GM21515 (cell line): ENCODE measurements at regions not wholly inside any gene's neighbourhood (a gene's known extent, or its start where the extent isn't known, plus 50 kb on each side); places are given as distances from the start of the nearest gene placed in this dataset.
"Not testable (repeated sequence)": the region's sequence is repeated elsewhere in the genome, so short reads cannot be mapped to it uniquely, and the experiment has no call there.

ENCODE experiments used
- ATAC-seq: cut with Tn5 transposase; IDR thresholded peaks from one replicate; pipeline ENCODE4 v1.9.1; 2021; ENCODE audit not compliant: unreplicated experiment

DNA sequence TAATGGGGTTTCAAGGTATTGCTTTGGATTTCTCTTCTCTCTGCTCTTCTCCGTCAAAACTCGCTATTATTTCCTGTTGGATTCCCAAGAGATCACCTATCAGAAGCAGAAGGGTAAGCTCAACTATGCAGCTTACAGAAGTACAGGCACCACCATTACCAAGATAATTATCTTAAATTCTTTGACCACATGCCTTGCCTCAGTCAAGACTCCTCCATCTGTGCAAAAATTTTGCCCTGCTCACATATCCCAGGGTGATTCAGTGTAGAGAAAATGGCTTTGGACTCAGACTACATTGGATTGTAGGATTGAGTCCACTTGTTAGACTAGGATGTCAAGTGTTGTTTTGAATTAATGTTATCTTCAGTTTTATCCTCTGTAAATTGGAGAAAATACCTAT lies 698.7 kb downstream of the TDRD15 start:
- ATAC-seq, result no peak

DNA sequence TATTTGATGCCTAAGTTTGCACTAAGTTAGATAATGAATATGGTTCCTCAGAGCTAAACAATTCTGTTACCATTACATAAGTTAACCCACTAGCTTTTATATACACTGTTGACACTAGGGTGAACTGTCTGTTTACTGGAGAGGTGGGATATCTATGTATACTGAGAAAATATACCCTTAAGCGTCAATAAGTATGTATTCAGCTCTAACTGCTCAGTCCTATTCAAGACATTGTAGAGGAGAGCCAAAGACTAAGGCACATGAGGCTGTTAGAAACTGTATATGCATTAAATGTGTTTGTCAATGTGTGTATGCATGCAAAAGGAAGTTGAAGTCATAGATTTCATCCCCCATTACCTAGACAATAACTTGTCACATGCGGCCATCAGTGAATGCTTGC lies 710.0 kb downstream of the TDRD15 start:
- ATAC-seq, result no peak

DNA sequence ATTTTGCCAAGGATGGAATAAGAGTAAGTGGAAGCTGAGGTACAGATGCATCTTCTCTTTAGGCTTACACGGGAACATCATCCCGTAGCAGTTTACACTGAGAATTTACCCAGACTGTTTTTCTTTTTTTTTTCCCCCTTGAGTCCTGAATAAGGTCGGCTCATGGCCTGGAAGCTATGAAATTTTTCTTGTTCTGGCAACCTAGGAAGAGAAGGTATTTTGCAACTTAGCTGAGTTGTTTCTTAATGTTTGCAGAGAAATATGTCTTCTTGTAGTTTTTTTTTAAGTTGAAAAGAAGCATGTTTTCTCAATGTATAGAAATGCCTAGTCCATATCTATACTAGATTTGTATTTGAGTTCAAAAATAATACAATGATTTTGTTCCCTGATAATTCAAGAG lies 712.5 kb downstream of the TDRD15 start:
- ATAC-seq, result no peak

DNA sequence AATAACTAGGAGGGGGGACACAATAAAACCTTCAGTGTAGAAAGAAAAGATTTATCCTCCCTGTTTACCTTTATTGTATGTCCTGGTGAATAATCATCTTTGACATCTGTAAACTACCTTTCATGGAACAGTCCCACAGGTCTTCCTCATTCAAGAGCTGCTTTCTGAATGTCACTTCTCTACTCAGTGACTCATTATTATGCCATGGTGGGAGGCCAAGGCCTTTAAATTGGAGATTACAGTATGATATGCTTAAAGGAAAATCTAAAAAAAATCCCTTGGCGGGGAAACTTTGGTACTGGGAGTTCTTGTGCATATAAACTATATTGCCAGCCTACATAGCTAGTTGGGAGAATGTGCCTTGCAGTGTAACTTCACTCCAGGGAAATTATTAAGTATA lies 713.0 kb downstream of the TDRD15 start:
- ATAC-seq, result no peak

DNA sequence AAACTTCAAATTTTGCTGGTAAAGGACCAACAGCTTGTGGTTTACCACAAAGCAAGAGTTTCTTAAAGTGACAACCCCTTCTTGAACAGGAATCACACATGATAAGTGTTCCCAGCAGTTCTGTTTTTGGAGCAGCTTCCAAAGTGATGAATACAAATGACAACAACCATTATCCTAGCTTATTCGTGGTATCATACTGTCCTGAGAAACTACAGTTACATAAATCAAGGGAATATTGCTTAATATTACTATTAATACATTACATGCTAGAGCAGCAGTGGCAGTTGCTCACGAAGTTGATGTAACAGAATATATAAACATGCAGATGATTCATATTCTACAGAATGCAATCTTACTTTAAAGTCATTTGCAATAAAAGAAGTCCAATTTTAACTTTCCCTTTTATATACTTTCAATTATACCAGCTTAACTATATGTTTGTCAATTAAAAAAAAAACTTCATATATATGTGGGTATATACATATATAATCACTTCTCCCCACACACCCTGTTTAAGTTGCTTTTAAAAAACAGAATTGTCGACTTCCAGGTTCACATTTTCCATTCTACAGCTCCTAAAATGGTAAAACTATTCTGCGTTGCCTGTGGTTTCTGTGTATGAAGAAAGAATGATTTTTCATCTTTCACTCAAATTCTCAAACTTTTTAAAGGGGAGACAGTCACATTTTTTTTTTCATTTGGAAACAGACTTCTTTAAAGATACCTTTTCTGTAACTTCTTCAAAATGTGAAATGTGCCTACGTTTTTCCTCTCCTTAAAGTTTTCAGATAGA lies 713.6 kb downstream of the TDRD15 start:
- ATAC-seq, result no peak

DNA sequence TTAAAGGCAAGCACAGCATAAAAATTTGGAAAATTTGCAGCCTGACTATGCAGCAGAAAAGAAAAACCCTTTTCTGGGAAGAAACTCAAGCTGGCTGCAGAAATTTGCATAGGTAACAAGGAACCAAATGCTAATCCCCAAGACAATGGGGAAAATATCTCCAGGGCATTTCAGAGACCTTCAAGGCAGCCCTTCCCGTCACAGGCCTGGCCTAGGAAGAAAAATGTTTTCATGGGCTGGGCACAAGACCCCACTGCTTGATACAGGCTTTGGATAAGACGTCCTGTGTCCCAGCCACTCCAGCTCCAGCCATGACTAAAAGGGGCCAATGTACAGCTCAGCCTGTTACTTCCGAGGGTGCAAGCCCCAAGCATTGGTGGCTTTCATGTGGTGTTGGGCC lies 717.6 kb downstream of the TDRD15 start:
- no peak for ATAC-seq

DNA sequence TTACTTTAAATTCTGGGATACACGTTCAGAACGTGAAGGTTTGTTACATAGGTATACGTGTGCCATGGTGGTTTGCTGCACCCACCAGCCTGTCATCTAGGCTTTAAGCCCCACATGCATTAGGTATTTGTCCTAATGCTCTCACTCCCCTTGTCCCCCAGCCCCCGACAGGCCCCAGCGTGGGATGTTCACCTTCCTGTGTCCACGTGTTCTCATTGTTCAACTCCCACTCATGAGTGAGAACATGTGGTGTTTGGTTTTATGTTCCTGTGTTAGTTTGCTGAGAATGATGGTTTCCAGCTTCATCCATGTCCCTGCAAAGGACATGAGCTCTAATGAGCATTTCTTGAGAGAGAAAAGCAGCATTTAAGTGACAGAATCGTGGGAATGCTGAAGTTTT lies 726.6 kb downstream of the TDRD15 start:
- ATAC-seq, result not testable (repeated sequence)

DNA sequence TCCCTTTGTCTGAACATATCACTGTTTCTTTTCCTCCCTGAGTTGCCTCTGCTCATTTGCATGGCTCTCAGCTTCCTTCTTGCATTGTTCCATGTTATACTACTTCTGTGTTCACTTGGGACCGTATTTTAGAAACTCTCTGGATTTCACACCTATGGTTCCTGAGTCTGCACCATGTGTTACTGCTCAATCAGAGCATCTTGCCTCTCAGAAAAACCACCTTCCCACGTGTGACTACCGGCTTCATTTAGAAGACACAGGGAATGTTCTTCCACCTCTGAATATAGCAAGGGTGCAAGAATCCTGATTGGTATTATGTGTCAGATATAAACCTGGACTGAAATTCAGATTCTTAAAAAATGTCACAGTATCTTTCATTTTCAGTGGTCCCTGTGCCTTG lies 731.2 kb downstream of the TDRD15 start:
- ATAC-seq, result no peak

DNA sequence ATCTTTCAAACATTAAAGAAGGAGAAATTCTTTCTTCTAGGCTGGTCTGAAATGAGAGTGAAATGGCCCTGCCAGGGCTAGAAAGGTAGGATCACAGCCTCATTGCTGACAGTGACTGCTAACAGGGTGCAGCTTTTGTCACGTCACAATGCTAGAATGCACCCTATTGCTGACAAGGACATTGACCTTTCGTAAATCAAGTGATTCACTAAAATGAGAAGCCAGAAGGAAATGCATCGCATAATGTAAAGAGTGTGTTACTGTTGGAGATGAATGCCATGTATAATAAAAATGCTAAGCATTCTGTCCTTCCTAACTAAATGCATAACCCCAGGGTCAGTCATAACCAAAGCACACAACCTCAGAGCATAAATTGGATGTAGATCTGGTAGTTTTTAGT lies 732.9 kb downstream of the TDRD15 start:
- no peak for ATAC-seq

DNA sequence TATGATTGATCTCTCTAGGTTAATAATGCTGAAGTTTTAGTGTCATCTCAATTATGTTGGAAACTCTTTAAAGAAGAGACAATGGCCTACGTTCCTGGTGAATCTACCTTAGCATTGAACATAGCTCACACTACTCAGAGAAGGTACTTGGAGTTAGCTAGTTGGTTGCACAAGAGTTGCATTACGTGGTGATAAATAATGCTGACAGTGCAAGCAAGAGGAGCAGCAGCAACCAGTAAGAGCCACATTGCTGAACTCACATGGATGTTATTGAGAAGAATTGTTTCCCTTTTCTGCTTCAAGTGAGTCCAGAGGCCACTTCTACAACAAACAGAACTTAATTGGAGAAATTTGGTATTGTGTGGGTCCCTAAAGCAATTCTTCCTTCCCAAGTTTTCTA lies 737.1 kb downstream of the TDRD15 start:
- ATAC-seq, result no peak

DNA sequence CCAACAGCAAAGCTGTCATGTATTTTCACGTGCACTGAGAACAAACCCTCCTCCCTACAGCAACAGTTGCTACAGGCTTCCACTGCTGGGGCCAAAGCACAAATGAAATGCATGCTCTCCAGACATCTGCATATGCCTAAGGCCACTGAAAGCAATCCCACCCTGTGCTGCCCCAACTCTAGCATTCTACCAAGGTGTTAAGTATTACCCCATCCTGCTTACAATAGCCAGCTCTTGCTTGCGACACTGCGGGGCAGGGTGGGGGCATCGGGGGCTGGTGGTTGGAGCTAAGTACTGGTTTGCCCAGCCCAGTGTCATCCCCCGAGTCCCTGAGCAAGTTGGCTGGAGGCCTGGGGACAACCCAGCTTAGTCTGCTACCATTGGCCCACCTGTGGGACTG lies 742.5 kb downstream of the TDRD15 start:
- no peak for ATAC-seq

DNA sequence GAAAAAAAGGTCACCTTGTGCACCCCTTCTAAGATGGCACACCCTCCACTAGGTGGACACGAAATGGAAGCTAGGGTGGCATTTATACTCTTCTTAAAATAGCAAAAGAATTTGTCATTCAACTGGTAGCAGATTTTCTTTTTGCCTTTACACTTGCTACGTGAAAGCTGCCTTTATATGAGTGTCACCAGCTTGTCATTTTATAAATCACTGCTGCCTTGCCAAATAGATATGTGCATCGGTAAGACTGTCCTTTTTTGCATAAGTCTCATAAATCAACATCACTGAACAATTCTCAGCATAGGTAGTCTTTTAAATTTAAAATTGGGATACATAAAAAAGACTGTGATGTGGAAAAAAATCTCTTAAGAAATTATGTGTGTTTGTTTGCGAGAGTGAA lies 764.1 kb downstream of the TDRD15 start:
- ATAC-seq, result no peak

DNA sequence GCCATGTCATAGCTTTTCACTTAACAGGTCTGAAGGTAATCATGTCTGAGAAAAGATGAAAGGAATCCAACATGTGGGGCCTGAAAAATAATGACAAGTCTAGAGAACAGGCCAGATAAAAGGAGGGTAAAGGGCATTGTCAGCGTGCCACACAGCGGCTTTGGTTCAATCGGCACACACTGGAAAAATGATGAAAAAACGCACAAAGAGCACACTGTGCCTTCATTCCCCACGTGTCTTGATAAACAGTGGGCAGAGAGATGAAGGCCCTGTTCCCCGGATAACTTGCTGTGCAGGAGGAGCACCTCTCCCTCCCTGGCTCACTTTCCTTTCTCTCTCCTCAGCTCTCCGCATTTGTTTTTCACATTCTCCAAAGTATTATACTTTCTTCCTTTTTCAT lies 766.3 kb downstream of the TDRD15 start:
- ATAC-seq, result no peak

DNA sequence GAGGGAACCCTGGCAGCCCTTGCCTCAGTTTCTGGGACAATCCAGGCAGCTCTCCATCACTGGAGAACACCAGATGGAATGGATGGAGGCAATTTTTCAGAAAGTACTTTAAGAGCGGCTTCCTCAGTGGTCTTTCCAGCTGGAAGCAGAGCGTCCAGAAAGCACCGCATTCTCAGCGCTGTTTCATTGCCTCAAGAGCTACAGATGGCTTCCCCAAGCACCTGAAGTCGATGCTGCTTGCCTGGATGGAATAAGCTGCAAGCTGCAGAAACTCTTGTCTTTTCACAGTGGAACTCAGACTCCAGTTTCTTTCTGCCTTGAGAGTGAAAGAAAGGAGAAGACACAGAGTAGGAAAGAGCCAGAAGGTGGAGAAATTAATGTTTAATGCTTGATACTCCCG lies 766.9 kb downstream of the TDRD15 start:
- ATAC-seq, result no peak

DNA sequence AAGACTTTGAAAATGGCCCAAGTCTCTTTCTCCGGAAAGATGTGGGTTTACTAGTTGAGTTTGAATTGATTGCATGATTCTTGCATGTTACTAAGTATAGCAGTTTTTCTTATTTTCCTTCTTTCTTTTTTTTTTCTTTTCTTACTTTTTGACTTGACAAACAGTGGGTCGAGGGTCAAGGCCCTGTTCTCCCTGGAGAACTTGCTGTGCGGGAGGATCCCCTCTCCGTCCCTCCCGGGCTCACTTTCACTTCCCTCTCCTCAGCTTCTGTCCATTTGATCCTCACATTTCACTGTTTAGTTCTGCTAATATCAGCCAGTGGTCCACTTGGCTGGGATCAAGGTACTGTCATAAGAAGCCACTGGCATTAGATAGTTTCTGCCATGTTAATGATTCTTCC lies 767.4 kb downstream of the TDRD15 start:
- ATAC-seq, result no peak

DNA sequence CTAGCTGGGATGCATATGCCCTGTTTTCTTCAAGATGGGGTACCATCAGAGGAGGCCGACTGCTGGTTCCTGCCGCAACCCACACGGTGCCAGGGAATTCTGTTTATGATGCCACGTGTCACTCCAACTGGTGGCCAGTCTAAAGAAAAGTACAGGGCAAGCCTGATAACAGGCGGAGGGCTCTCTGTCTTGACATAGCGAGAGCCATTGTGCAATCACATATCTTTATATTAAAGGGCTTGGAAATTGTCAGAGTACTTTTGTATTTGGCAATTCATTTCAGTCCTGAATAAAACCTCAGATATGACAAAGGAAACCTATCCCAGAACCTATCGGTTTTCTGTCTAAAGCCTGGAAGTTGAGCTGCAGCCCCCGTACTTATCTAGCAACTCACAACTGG lies 768.4 kb downstream of the TDRD15 start:
- ATAC-seq, result no peak

DNA sequence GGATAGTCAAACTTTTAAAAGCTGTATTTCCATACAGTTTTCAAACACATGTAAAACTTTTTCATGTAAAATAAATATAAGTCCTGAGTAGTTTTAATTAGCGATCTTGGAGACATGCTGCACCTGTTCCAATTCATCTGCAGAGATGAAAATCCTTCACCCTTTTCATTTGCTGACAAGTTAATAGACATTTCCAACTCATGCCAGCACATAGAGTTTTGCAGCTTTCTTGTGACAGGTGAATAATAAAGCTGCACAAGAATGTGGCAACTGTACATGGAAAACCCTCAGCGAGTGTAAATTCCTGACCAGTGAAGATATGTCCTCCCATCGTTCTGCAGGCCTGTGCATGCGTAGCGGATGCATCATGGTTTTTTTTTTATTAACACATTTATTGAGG lies 771.4 kb downstream of the TDRD15 start:
- ATAC-seq, result no peak

DNA sequence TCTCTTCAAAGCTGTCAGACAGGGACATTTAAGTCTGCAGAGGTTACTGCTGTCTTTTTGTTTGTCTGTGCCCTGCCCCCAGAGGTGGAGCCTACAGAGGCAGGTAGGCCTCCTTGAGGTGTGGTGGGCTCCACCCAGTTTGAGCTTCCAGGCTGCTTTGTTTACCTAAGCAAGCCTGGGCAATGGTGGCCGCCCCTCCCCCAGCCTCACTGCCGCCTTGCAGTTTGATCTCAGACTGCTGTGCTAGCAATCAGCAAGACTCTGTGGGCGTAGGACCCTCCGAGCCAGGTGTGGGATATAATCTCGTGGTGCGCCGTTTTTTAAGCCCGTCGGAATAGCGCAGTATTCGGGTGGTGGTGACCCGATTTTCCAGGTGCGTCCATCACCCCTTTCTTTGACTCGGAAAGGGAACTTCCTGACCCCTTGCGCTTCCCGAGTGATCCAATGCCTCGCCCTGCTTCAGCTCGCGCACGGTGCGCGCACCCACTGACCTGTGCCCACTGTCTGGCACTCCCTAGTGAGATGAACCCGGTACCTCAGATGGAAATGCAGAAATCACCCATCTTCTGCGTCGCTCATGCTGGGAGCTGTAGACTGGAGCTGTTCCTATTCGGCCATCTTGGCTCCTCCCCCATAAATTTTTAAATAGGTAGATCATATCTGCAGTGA lies 785.1 kb downstream of the TDRD15 start:
- not testable (repeated sequence) for ATAC-seq

DNA sequence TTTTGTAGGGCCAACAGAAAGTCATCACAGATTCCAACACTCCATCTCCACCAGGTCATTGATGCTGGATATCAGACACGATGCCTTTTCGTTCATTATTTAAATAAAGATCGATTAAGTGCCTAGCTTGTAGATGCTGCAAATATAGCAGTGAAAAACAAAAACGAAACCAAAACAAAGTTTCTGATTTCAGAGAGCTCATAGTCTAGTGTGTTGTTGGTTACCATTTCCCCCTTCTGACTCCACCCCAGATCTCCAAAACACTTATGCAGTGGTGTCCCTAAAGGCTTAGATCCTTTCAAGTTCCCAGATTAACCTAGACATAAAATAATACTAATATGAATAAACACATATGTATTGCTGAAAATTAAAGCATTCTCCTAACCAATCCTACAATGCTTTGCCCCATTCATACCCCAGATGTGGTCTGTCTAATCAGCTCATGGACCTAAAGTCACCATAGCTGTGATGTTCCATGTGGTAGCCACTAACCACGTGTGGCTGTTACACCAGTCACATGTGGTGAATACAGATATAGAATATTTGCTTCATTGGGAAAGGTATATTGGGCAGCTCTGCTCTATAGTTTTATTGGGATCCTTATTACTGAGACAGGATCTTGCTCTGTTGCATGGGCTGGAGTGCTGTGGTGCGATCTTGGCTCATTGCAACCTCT lies 787.2 kb downstream of the TDRD15 start:
- ATAC-seq, result no peak

DNA sequence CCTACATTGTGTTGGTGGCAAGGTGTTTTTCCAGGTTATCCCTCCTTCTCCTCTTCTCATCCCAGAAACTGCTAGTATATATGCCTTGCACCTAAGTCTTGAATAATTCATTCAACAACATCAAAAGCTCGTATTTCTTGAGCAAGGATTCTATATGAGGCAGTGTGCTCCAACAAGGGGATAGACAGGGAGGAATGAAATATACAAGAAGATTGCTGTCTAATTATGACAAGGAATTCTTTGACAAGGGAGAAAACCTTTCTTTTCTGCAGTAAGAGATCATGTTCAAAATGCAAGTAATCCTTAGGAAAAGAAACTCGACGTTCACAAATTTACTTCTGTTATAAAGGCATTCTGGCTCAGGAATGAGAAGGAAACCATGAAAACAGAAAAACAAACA lies 788.6 kb downstream of the TDRD15 start:
- no peak for ATAC-seq

DNA sequence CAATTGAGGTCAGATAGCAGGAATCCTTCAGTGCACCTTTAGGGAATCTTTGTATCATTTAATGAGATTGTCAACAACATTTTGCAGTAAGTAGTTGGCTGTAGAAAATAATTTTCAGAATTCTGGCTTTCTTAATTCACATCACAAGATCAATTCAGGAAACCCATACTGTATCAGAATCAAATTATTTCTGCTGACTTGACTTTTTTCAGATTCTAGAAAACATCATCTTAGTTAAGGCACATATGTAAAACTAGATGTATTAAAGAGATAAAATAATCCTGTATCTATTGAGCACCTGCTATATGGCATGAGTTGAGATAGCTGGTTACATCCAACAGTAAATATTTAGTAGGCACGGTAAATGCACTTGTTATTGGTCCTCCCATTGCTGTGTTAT lies 791.4 kb downstream of the TDRD15 start:
- no peak for ATAC-seq

DNA sequence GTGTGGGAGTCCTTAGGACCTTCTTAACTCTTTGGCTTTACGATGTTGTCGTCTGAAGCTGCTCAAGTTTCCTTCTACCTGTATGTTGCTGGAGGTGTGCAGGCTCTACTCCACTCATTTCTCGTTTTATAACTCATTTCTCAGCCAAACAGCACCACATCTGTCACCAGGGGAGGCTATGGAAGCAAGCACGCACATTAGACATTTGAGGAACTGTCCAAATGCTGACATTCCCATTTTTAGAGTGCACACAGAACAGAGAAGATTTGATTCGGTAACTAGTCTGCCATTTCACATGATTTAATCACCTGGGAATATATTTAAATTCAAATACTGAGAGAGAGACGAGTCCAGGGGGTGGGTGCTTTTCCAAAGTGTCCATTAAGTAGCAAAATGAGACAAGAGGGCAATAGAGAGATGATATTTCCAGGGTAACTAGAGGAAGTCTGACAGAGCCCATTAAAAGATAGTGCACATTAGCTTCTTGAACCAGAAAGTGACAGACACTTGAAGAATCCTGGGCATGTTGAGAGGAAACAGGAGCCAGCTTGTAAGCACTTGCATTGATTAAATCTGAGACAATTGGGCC lies 793.3 kb downstream of the TDRD15 start:
- ATAC-seq, result no peak
